ENCODE measurements at regions not wholly inside any gene's neighbourhood (a gene's known extent, or its start where the extent isn't known, plus 50 kb on each side); places are given as distances from the start of the nearest gene placed in this dataset.
A peak's percentile ranks its signal among the peaks of the same experiment; 100 is the strongest.

DNA sequence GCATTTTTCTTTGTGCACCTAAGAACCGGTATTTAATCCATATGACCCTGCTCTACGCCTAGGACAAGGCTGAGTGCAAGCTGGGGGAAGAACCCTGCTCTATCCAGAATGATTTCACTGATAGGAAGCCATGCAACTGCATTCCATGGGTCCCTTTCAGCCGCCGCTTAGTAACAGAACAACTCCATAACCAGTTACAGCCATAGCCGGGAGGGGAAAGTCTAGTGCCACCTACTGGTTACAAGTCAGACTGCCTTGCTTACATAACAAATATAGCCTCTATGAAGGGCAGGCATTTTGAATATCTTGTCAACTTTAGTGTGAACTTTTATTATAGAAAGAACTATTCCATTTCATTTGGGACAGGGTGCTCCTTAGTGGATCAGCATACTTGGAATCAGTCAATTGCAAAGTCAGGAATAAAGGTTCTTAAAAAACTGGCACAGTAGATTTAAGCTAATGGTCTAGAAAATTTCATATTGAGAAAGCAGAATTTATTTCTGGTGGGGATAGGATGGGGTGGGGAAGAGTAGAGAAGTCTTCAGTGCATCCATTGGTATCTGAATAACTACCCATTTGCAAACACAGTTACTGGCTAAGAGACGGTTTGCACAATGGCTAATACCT lies 521.7 kb downstream of the ADRA2A start:
- Histone ChIP-seq H3K4me3 (IDR thresholded peaks at IDR 0.05; ENCODE audit: insufficient read depth, low read depth, low read length) (no peak overlapping the region), H3K4me1 (ENCODE audit: low read depth, poor library complexity, severe bottlenecking) (peaks cover 12% of the 10 kb centered on the region), H3K27me3 (ENCODE audit: insufficient read depth, low read depth) (no peaks in the 10 kb centered on the region), H3K9ac (no peak overlapping the region), H3K4me2 (no peak overlapping the region), H2AFZ (ENCODE audit: low read depth) (no peak overlapping the region), H4K20me1 (ENCODE audit: insufficient read depth) (no peaks in the 10 kb centered on the region), H3K27ac (no peak overlapping the region), H3K79me2 (ENCODE audit: insufficient read depth, low read depth) (no peaks in the 10 kb centered on the region), H3K36me3 (ENCODE audit: insufficient read depth) (no peaks in the 10 kb centered on the region)
- peak; percentile 86 for TF ChIP-seq CTCF (conservative IDR thresholded peaks at IDR 0.05; ENCODE audit: low read depth, low read length)

- no peak overlapping the region for H3K9ac ChIP-seq
- no peak overlapping the region for H2AFZ ChIP-seq (ENCODE audit: low read depth)
- H3K4me1 ChIP-seq (ENCODE audit: low read depth, poor library complexity, severe bottlenecking), result peaks cover 17% of the 10 kb centered on the region
- no peaks in the 10 kb centered on the region for H3K27me3 ChIP-seq (ENCODE audit: insufficient read depth, low read depth)
- no peak overlapping the region for H3K4me3 ChIP-seq (IDR thresholded peaks at IDR 0.05; ENCODE audit: insufficient read depth, low read depth, low read length)
- no peaks in the 10 kb centered on the region for H3K36me3 ChIP-seq (ENCODE audit: insufficient read depth)
- no peaks in the 10 kb centered on the region for H3K79me2 ChIP-seq (ENCODE audit: insufficient read depth, low read depth)
- H3K27ac ChIP-seq, result no peak overlapping the region
- TF ChIP-seq CTCF (conservative IDR thresholded peaks at IDR 0.05; ENCODE audit: low read depth, low read length), result no peak
- H4K20me1 ChIP-seq (ENCODE audit: insufficient read depth), result no peaks in the 10 kb centered on the region
- no peak overlapping the region for H3K4me2 ChIP-seq
These were observed 523.1 kb downstream of the ADRA2A start for GRCh38 chr10:111599943-111600342.

DNA sequence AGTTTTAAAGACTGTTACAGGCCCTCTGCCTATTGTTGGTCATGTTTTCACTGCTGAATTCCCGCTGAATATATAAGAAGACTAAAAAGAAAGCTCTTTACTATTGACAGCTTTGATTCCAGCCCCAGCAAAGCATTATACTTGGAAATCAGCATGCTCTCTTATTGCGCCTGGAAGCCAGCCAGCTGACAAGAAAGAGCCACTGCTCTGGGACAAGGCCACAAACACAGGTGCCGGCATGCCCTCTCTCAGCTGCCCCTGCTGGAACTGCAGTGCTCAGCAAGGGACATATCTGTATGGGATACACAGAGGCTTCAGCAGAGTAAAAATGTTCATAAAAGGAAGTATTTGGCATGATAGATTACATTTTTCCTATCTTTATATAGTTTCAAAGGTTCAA lies 523.9 kb downstream of the ADRA2A start:
- Histone ChIP-seq H2AFZ (ENCODE audit: low read depth) (no peak overlapping the region), H3K36me3 (ENCODE audit: insufficient read depth) (no peaks in the 10 kb centered on the region), H3K79me2 (ENCODE audit: insufficient read depth, low read depth) (no peaks in the 10 kb centered on the region), H3K27me3 (ENCODE audit: insufficient read depth, low read depth) (no peaks in the 10 kb centered on the region), H3K9ac (no peak overlapping the region), H3K4me2 (no peak overlapping the region), H3K4me3 (IDR thresholded peaks at IDR 0.05; ENCODE audit: insufficient read depth, low read depth, low read length) (no peak overlapping the region), H4K20me1 (ENCODE audit: insufficient read depth) (no peaks in the 10 kb centered on the region), H3K4me1 (ENCODE audit: low read depth, poor library complexity, severe bottlenecking) (peaks cover 17% of the 10 kb centered on the region), H3K27ac (no peak overlapping the region)
- no peak for TF ChIP-seq CTCF (conservative IDR thresholded peaks at IDR 0.05; ENCODE audit: low read depth, low read length)

DNA sequence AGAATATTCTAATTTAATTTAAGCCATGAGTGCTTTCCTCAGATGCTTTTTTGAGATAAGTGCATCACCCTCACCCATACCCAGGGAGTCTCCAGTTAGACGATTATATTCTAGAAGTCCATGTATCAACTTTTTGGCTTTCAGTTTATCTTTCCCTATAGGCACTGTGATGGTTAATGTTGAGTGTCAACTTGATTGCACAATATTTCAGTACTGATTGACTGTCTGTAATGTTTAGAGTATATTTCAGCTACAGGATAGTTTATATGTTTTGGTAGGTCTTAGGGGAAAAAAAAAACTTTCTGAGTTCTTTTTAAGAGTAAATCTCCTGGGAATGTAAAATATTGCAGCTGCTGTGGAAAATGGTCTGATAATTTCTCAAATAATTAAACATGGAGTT lies 535.4 kb downstream of the ADRA2A start:
- Histone ChIP-seq H3K9ac (no peak overlapping the region), H3K27ac (no peak overlapping the region), H3K4me3 (IDR thresholded peaks at IDR 0.05; ENCODE audit: insufficient read depth, low read depth, low read length) (no peak overlapping the region), H4K20me1 (ENCODE audit: insufficient read depth) (no peaks in the 10 kb centered on the region), H2AFZ (ENCODE audit: low read depth) (no peak overlapping the region), H3K36me3 (ENCODE audit: insufficient read depth) (no peaks in the 10 kb centered on the region), H3K79me2 (ENCODE audit: insufficient read depth, low read depth) (no peaks in the 10 kb centered on the region), H3K27me3 (ENCODE audit: insufficient read depth, low read depth) (no peaks in the 10 kb centered on the region), H3K4me2 (no peak overlapping the region), H3K4me1 (ENCODE audit: low read depth, poor library complexity, severe bottlenecking) (peaks cover 6% of the 10 kb centered on the region)
- no peak for TF ChIP-seq CTCF (conservative IDR thresholded peaks at IDR 0.05; ENCODE audit: low read depth, low read length)

All from KMS-11 (cell line).